ENCODE measurements at regions not wholly inside any gene's neighbourhood (a gene's known extent, or its start where the extent isn't known, plus 50 kb on each side); places are given as distances from the start of the nearest gene placed in this dataset.

DNA sequence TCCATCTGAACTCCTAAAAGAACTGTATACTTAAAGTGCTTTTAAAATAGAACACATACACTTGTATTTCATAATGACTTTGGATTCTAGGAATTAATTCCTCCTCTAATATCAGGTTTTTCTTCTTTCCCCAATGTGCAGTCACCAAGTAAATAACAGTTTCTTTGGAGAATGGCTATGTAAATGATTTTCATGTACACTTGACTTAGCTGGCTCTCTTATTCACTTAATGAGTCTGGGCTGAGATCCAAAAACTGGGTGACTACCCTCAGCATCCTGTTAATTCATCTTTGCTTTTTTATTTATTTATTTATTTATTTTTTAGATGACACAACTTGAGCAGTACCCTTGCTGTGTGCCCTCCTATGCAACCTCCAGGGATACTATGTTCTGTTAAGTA, 1003.7 kb downstream of the SLITRK1 start:
- no peak for TF ChIP-seq POLR2A (IDR thresholded peaks at IDR 0.05)
- TF ChIP-seq, protein P1, sequence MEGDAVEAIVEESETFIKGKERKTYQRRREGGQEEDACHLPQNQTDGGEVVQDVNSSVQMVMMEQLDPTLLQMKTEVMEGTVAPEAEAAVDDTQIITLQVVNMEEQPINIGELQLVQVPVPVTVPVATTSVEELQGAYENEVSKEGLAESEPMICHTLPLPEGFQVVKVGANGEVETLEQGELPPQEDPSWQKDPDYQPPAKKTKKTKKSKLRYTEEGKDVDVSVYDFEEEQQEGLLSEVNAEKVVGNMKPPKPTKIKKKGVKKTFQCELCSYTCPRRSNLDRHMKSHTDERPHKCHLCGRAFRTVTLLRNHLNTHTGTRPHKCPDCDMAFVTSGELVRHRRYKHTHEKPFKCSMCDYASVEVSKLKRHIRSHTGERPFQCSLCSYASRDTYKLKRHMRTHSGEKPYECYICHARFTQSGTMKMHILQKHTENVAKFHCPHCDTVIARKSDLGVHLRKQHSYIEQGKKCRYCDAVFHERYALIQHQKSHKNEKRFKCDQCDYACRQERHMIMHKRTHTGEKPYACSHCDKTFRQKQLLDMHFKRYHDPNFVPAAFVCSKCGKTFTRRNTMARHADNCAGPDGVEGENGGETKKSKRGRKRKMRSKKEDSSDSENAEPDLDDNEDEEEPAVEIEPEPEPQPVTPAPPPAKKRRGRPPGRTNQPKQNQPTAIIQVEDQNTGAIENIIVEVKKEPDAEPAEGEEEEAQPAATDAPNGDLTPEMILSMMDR (IDR thresholded peaks at IDR 0.05) = no peak

All from gastroesophageal sphincter (tissue), 3 donors.